GM13976 (cell line): ENCODE measurements at regions not wholly inside any gene's neighbourhood (a gene's known extent, or its start where the extent isn't known, plus 50 kb on each side); places are given as distances from the start of the nearest gene placed in this dataset.
"Not testable (repeated sequence)": the region's sequence is repeated elsewhere in the genome, so short reads cannot be mapped to it uniquely, and the experiment has no call there.

Experiments
- DNase-seq: peaks from one replicate; pipeline ENCODE4 v3.0.0; 2012; ENCODE audit warnings: low spot score
- CTCF ChIP-seq: IDR thresholded peaks from 2 replicates; pipeline ENCODE4 v1.5.1; 2012; ENCODE audit warnings: borderline replicate concordance, mild to moderate bottlenecking; ENCODE audit not compliant: insufficient read depth; ENCODE audit errors: extremely low read depth, missing control alignments, control extremely low read depth
- in situ Hi-C: fragments of 300-500 bp; cut with MboI; formaldehyde crosslinking; loops from one replicate; pipeline ENCODE4 v1.12.0; 2022; ENCODE audit warnings: low sequenced_read_pairs, mixed read lengths, inconsistent platforms; ENCODE audit not compliant: unreplicated experiment

- no peak for TF ChIP-seq CTCF
- in situ Hi-C loops = no loop called here
- no peak for DNase-seq
These were observed 96.9 kb downstream of the XRCC2 start for GRCh38 chr7:152579070-152579469.

- in situ Hi-C loops = no loop called here
- TF ChIP-seq CTCF = no peak
These were observed 98.6 kb downstream of the XRCC2 start for GRCh38 chr7:152577339-152577738.

GRCh38 chr7:152574892-152575548 lies 100.9 kb downstream of the XRCC2 start:
- in situ Hi-C loops = no loop called here
- peak; percentile 63 for DNase-seq
- TF ChIP-seq CTCF = no peak

More at GRCh38 chr7:152577339-152577738, 98.6 kb downstream of the XRCC2 start:
- DNase-seq = no peak

- in situ Hi-C loops = not testable (repeated sequence)
These were observed 102.8 kb downstream of the XRCC2 start for GRCh38 chr7:152573186-152573585.

GRCh38 chr7:152572101-152572500 lies 103.8 kb downstream of the XRCC2 start:
- no peak for DNase-seq
- in situ Hi-C loops = no loop called here
- no peak for TF ChIP-seq CTCF

More at GRCh38 chr7:152573186-152573585, 102.8 kb downstream of the XRCC2 start:
- not testable (repeated sequence) for DNase-seq

- TF ChIP-seq CTCF = no peak
- in situ Hi-C loops = no loop called here
These were observed 104.9 kb downstream of the XRCC2 start for GRCh38 chr7:152571068-152571467.

GRCh38 chr7:152568972-152569371 lies 107.0 kb downstream of the XRCC2 start:
- no peak for DNase-seq
- TF ChIP-seq CTCF = no peak
- in situ Hi-C loops = no loop called here

More at GRCh38 chr7:152571068-152571467, 104.9 kb downstream of the XRCC2 start:
- no peak for DNase-seq
